Smooth muscle cell (in vitro differentiated cells): ENCODE measurements at regions not wholly inside any gene's neighbourhood (a gene's known extent, or its start where the extent isn't known, plus 50 kb on each side); places are given as distances from the start of the nearest gene placed in this dataset.
"Not testable (repeated sequence)": the region's sequence is repeated elsewhere in the genome, so short reads cannot be mapped to it uniquely, and the experiment has no call there.

Experiments used
- DNase-seq: peaks from one replicate; lab custom pipeline; 2025; ENCODE audit not compliant: unreplicated experiment; lab: John Stamatoyannopoulos, UW
- H2AFZ ChIP-seq: fragments of 200-600 bp; sonication (generic); 2 replicates; pipeline ENCODE4 v1.6.0; 2016; ENCODE audit warnings: antibody characterized with exemption, low read depth, mild to moderate bottlenecking
- H3F3A ChIP-seq: fragments of 200-600 bp; sonication (generic); 2 replicates; pipeline ENCODE4 v1.6.0; 2017; ENCODE audit warnings: antibody characterized with exemption, low read depth
- H3K27ac ChIP-seq: fragments of 200-600 bp; sonication (generic); 2 replicates; pipeline ENCODE4 v1.5.1; 2016; ENCODE audit warnings: low read depth, mild to moderate bottlenecking
- H3K27me3 ChIP-seq: fragments of 200-600 bp; sonication (generic); 2 replicates; pipeline ENCODE4 v1.6.1; 2016; ENCODE audit warnings: low read depth, mild to moderate bottlenecking
- H3K36me3 ChIP-seq: fragments of 200-600 bp; sonication (generic); 2 replicates; pipeline ENCODE4 v1.5.1; 2016; ENCODE audit warnings: low read depth
- H3K4me1 ChIP-seq: fragments of 200-600 bp; sonication (generic); 2 replicates; pipeline ENCODE4 v1.5.1; 2016; ENCODE audit warnings: low read depth
- H3K4me2 ChIP-seq: fragments of 200-600 bp; sonication (generic); 2 replicates; pipeline ENCODE4 v1.6.0; 2016; ENCODE audit warnings: mild to moderate bottlenecking
- H3K4me3 ChIP-seq: fragments of 200-600 bp; sonication (generic); 2 replicates; pipeline ENCODE4 v1.5.1; 2016; ENCODE audit warnings: mild to moderate bottlenecking
- H3K79me2 ChIP-seq: fragments of 200-600 bp; sonication (generic); 2 replicates; pipeline ENCODE4 v1.6.0; 2016; ENCODE audit warnings: low read depth, mild to moderate bottlenecking
- H3K9ac ChIP-seq: fragments of 200-600 bp; sonication (generic); 2 replicates; pipeline ENCODE4 v1.6.0; 2016; ENCODE audit warnings: low read depth
- H3K9me3 ChIP-seq: fragments of 200-600 bp; sonication (generic); replicated peaks from 2 replicates; pipeline ENCODE4 v1.5.1; 2016; ENCODE audit warnings: low read depth
- H4K20me1 ChIP-seq: fragments of 200-600 bp; sonication (generic); 2 replicates; pipeline ENCODE4 v1.6.0; 2016; ENCODE audit warnings: low read depth
- CTCF ChIP-seq: fragments of 200-600 bp; sonication (generic); IDR thresholded peaks from 2 replicates; pipeline ENCODE4 v1.5.1; 2017; ENCODE audit warnings: borderline replicate concordance, mild to moderate bottlenecking, antibody characterized with exemption; ENCODE audit not compliant: insufficient read depth, poor library complexity, severe bottlenecking
- WGBS: methylation state at CpG from one replicate; pipeline ENCODE4 v1.1.7; 2016; ENCODE audit warnings: low lambda C conversion rate; 5-methylcytosine and 5-hydroxymethylcytosine counted together

DNA sequence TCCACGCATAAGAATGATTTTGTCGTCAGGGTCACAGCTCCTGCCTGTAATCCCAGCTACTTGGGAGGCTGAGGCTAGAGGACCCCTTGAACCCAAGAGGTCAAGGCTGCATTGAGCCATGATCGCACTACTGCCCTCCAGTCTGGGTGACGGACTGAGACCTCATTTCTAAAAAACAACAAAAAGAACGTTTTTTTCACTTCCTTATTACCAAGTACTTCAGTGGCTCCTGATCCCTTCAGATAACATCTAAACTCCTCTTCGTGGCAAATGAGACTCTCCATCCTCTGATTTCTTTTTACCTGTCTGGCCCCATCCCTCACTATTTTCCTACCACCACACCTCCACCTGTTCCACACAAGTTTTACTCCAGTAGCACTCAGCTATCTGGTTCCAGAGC lies 105.4 kb upstream of the TLK1 start:
- H3K27me3 ChIP-seq = no peaks in the 10 kb centered on the region
- no peak for TF ChIP-seq CTCF
- DNase-seq = no peak
- 81% methylated on average over 6 of the region's 6 CpGs for WGBS
- no peaks in the 10 kb centered on the region for H3K79me2 ChIP-seq
- H4K20me1 ChIP-seq = no peaks in the 10 kb centered on the region
- H3K4me1 ChIP-seq = peaks cover 14% of the 10 kb centered on the region
- no peak overlapping the region for H3K27ac ChIP-seq
- no peak overlapping the region for H2AFZ ChIP-seq
- no peak overlapping the region for H3K9ac ChIP-seq
- H3K9me3 ChIP-seq = no peaks in the 10 kb centered on the region
- H3K4me2 ChIP-seq = no peak overlapping the region
- no peaks in the 10 kb centered on the region for H3F3A ChIP-seq
- no peaks in the 10 kb centered on the region for H3K36me3 ChIP-seq
- H3K4me3 ChIP-seq = no peak overlapping the region

- H4K20me1 ChIP-seq, H3K4me3 ChIP-seq, DNase-seq, H2AFZ ChIP-seq, H3K4me1 ChIP-seq, H3K36me3 ChIP-seq, H3K4me2 ChIP-seq, H3F3A ChIP-seq, H3K27me3 ChIP-seq, H3K27ac ChIP-seq, H3K9ac ChIP-seq, H3K9me3 ChIP-seq, H3K79me2 ChIP-seq: not testable (repeated sequence)
- 96% methylated on average over 2 of the region's 2 CpGs for WGBS
Observed at GRCh38 chr2:171261529-171261928, 100.8 kb upstream of the TLK1 start.

DNA sequence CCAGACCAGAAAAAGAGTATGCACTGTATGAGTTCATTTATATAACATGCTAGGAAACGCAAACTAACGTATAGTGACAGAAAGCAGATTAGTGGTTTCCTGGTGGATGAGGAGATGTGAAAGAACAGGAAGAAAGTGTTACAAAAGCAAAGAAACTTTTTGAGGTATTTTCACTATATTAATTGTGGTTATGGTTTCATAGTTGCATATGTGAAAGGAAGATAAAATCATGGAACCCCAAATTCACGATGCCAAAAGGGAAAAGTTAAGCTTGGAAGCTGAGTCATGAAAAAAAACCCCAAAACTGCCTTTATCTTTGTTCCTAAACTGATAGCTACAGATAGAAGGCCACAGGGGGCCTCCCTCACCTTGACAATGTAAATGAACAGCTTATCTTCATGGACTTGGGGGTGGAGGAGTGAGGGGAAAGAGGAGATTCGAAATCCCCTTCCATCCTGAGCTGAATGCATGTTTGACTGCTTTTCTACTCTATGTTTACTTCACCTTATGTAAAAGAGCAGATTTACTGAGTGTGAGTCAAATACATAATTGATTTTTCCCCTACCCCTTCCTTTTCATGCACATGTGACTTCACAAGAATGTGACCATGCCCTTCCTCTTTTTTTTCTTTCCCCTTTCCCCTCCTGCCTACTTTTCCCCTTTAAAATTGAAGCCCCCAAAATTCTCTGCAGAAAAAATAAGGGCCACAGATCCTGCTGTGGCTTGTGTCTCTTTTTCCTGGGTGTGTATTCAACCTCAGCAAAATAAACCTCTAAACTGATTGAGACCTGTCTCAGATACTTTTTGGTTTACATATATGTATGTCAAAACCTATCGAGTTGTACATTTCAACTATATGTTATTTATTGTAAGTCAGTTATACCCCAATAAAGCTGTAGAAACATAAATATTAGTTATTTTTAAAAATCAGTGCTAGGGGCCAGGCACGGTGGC lies 100.1 kb upstream of the TLK1 start:
- 62% methylated on average over 6 of the region's 6 CpGs for WGBS
- no peaks in the 10 kb centered on the region for H4K20me1 ChIP-seq

GRCh38 chr2:171254666-171255065 lies 94.0 kb upstream of the TLK1 start:
- DNase-seq = no peak
- no peak overlapping the region for H3K27ac ChIP-seq
- no peaks in the 10 kb centered on the region for H4K20me1 ChIP-seq
- no peaks in the 10 kb centered on the region for H3K36me3 ChIP-seq
- no peaks in the 10 kb centered on the region for H3K27me3 ChIP-seq
- H3K9ac ChIP-seq = no peak overlapping the region
- no peak overlapping the region for H3K4me2 ChIP-seq
- H3K4me3 ChIP-seq = no peak overlapping the region
- no peak overlapping the region for H2AFZ ChIP-seq
- TF ChIP-seq CTCF = no peak
- no peaks in the 10 kb centered on the region for H3F3A ChIP-seq
- H3K79me2 ChIP-seq = no peaks in the 10 kb centered on the region
- no peaks in the 10 kb centered on the region for H3K4me1 ChIP-seq
- no peaks in the 10 kb centered on the region for H3K9me3 ChIP-seq

More for the DNA sequence above, 100.1 kb upstream of the TLK1 start:
- no peak for DNase-seq
- no peak overlapping the region for H3K4me2 ChIP-seq
- no peak overlapping the region for H2AFZ ChIP-seq
- no peaks in the 10 kb centered on the region for H3K9me3 ChIP-seq
- no peak overlapping the region for H3K4me3 ChIP-seq
- H3K27me3 ChIP-seq = no peaks in the 10 kb centered on the region
- H3K4me1 ChIP-seq = peaks cover 8% of the 10 kb centered on the region
- H3K9ac ChIP-seq = no peak overlapping the region
- TF ChIP-seq CTCF = no peak
- no peak overlapping the region for H3K27ac ChIP-seq
- no peaks in the 10 kb centered on the region for H3F3A ChIP-seq
- H3K36me3 ChIP-seq = no peaks in the 10 kb centered on the region
- H3K79me2 ChIP-seq = no peaks in the 10 kb centered on the region
